Activated naive CD4-positive, alpha-beta T cell treated with anti-CD3 and anti-CD28 coated beads for 36 hours (primary cell): ENCODE measurements at regions not wholly inside any gene's neighbourhood (a gene's known extent, or its start where the extent isn't known, plus 50 kb on each side); places are given as distances from the start of the nearest gene placed in this dataset.

Experiments
- CTCF ChIA-PET: fragments of 350-600 bp; sonication (Branson Sonifier 250); formaldehyde crosslinking; loops from one replicate; lab custom pipeline; 2021; ENCODE audit warnings: antibody characterized with exemption; lab: Charles Lee
- DNase-seq: peaks from one replicate; pipeline ENCODE4 v3.0.0-alpha.2; 2020
- H3K27ac Mint-ChIP-seq: one replicate; pipeline ENCODE4 v1.8.0; 2021; ENCODE audit warnings: mild to moderate bottlenecking, mixed read lengths
- H3K27me3 Mint-ChIP-seq: one replicate; pipeline ENCODE4 v1.8.0; 2021; ENCODE audit warnings: low read depth, mixed read lengths
- H3K36me3 Mint-ChIP-seq: one replicate; pipeline ENCODE4 v1.8.0; 2021; ENCODE audit warnings: low read depth, mixed read lengths
- H3K4me1 Mint-ChIP-seq: one replicate; pipeline ENCODE4 v1.8.0; 2021; ENCODE audit warnings: low read depth, mixed read lengths
- H3K4me3 Mint-ChIP-seq: one replicate; pipeline ENCODE4 v1.8.0; 2021; ENCODE audit warnings: mild to moderate bottlenecking, moderate library complexity, mixed read lengths
- H3K9me3 Mint-ChIP-seq: one replicate; pipeline ENCODE4 v1.8.0; 2021; ENCODE audit warnings: mixed read lengths
- intact Hi-C: fragments of 100-400 bp; cut with micrococcal nuclease; formaldehyde crosslinking; loops from one replicate; pipeline ENCODE4 v1.15.1; 2023

GRCh38 chr9:107404161-107404560 is 85.4 kb downstream of the KLF4 start:
- CTCF ChIA-PET = interaction anchor here (1.6 kb wide), 1 partner anchor 21 kb away, joined by 4 read pairs; no protein-coding TSS in a partner anchor
- intact Hi-C loops = no loop called here
- no peak overlapping the region for H3K4me3 Mint-ChIP-seq

GRCh38 chr9:107397076-107398044 is 92.2 kb downstream of the KLF4 start:
- CTCF ChIA-PET = interaction anchor here (0.6 to 1.3 kb wide), 2 partner anchors 28 kb away, joined by 3 to 4 read pairs; no protein-coding TSS in a partner anchor
- no peak overlapping the region for H3K4me3 Mint-ChIP-seq
- intact Hi-C loops = no loop called here

More at GRCh38 chr9:107404161-107404560, 85.4 kb downstream of the KLF4 start:
- H3K9me3 Mint-ChIP-seq = no peaks in the 10 kb centered on the region
- peaks cover 5% of the 10 kb centered on the region for H3K27me3 Mint-ChIP-seq
- no peaks in the 10 kb centered on the region for H3K4me1 Mint-ChIP-seq
- no peak overlapping the region for H3K27ac Mint-ChIP-seq
- no peak for DNase-seq
- no peaks in the 10 kb centered on the region for H3K36me3 Mint-ChIP-seq

DNA sequence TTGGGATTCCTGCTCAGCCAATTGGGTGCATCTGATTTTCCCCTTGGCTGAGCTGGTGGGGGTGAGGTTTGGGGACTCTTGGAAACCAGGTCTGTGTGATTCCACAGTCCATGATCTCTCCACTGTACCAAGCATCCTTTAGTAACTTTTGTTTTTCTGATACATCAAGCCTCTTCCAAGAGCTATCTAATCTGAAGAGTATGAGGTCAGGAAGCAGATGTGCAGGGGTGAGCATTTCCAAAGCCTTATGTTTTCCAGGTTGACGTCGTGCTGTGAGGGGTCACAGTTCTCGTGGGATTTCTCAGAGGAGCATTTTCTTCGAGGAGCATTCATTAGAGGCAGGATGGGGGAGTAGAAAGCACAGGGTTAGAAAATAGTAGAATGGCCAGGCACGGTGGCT is 95.3 kb downstream of the KLF4 start:
- no peaks in the 10 kb centered on the region for H3K27me3 Mint-ChIP-seq
- CTCF ChIA-PET = interaction anchor here (0.6 kb wide), 1 partner anchor 124 kb away, joined by 4 read pairs; no protein-coding TSS in a partner anchor
- intact Hi-C loops = no loop called here
- H3K27ac Mint-ChIP-seq = no peak overlapping the region
- H3K4me3 Mint-ChIP-seq = no peak overlapping the region
- no peaks in the 10 kb centered on the region for H3K4me1 Mint-ChIP-seq
- H3K36me3 Mint-ChIP-seq = no peaks in the 10 kb centered on the region
- no peaks in the 10 kb centered on the region for H3K9me3 Mint-ChIP-seq
- no peak for DNase-seq

More at GRCh38 chr9:107397076-107398044, 92.2 kb downstream of the KLF4 start:
- no peaks in the 10 kb centered on the region for H3K36me3 Mint-ChIP-seq
- no peaks in the 10 kb centered on the region for H3K9me3 Mint-ChIP-seq
- no peaks in the 10 kb centered on the region for H3K4me1 Mint-ChIP-seq
- no peak overlapping the region for H3K27ac Mint-ChIP-seq
- DNase-seq = no peak
- H3K27me3 Mint-ChIP-seq = peaks cover 2% of the 10 kb centered on the region

DNA sequence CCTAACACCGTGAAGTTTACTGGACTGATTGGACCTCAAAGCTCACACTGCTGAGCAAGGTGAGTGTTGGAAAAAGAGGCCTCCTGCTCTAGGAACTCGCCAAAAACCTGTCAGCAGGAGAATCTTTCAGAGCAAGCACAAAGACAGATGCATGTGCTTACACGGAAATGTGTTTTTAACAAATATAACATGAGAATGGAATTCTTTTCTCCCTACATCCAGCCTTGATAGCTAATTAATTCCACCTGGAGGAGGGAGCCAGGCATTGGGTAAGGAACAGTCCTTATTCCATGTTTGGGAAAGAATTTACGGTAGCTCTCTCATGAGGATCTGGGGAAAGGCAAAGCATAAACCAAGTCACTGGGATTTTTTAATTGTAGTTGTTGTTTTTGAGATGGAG is 98.8 kb downstream of the KLF4 start:
- Mint-ChIP-seq H3K4me3 (no peak overlapping the region), H3K27me3 (no peaks in the 10 kb centered on the region), H3K27ac (no peak overlapping the region), H3K36me3 (no peaks in the 10 kb centered on the region), H3K9me3 (no peaks in the 10 kb centered on the region), H3K4me1 (no peaks in the 10 kb centered on the region)
- CTCF ChIA-PET = no interaction called here
- no peak for DNase-seq
- intact Hi-C loops = no loop called here

DNA sequence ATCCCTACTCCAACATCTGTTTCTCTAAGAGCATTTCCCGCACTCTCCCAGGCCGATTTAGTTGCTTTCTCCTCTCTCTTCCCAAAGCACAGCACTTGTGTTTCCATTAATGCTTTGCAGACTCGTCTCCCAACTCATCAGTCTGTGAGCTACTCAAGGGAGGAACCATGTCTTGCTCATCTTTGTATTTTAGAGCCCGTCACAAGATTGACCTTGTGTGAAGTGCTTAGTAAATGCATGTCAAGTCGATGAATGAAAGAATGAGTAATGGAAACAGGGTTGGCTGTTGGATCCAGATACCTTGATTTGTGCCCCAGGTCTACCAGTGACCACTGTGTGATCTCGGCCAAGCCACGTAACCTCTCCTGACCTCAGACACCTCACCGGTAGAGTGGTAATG is 99.3 kb downstream of the KLF4 start:
- intact Hi-C loops = no loop called here
- H3K36me3 Mint-ChIP-seq = no peaks in the 10 kb centered on the region
- H3K4me1 Mint-ChIP-seq = no peaks in the 10 kb centered on the region
- no peaks in the 10 kb centered on the region for H3K27me3 Mint-ChIP-seq
- CTCF ChIA-PET = no interaction called here
- H3K27ac Mint-ChIP-seq = no peak overlapping the region
- no peak overlapping the region for H3K4me3 Mint-ChIP-seq
- no peaks in the 10 kb centered on the region for H3K9me3 Mint-ChIP-seq
- no peak for DNase-seq

DNA sequence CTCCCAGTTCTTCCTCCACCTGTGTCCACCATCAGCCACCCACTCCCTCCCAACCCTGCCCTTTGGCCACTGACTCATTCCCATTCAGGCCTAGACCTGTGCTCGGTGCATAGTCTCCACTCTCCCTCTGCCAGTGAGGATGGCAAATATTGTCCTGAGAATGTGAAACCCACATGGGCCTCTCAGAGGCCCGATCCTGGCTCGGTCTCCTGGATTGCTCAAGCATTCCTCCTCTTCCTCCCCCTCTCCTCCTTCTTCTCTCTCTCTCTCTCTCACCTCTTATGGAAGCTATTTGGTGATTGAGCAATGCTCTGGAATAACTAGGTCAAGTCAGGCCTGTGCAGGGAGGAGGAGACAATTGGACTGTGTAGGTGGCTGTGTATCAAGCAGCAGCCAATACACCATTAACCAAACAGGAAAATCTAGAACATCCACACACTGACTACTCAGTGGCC is 99.9 kb downstream of the KLF4 start:
- DNase-seq = no peak
- no peaks in the 10 kb centered on the region for H3K27me3 Mint-ChIP-seq
- H3K27ac Mint-ChIP-seq = no peak overlapping the region
- no peaks in the 10 kb centered on the region for H3K36me3 Mint-ChIP-seq
- H3K4me3 Mint-ChIP-seq = no peak overlapping the region
- CTCF ChIA-PET = no interaction called here
- H3K4me1 Mint-ChIP-seq = no peaks in the 10 kb centered on the region
- intact Hi-C loops = no loop called here
- no peaks in the 10 kb centered on the region for H3K9me3 Mint-ChIP-seq

- Mint-ChIP-seq H3K27ac (no peak overlapping the region), H3K9me3 (no peaks in the 10 kb centered on the region), H3K4me1 (no peaks in the 10 kb centered on the region), H3K36me3 (no peaks in the 10 kb centered on the region), H3K27me3 (peaks cover 5% of the 10 kb centered on the region), H3K4me3 (no peak overlapping the region)
- CTCF ChIA-PET = no interaction called here
- no peak for DNase-seq
- intact Hi-C loops = no loop called here
These were observed 100.7 kb downstream of the KLF4 start for GRCh38 chr9:107388890-107389289.

- no peak overlapping the region for H3K4me3 Mint-ChIP-seq
- CTCF ChIA-PET = no interaction called here
- H3K27me3 Mint-ChIP-seq = peaks cover 10% of the 10 kb centered on the region
- H3K27ac Mint-ChIP-seq = no peak overlapping the region
- no peaks in the 10 kb centered on the region for H3K4me1 Mint-ChIP-seq
- no peaks in the 10 kb centered on the region for H3K36me3 Mint-ChIP-seq
- no peak for DNase-seq
- no peaks in the 10 kb centered on the region for H3K9me3 Mint-ChIP-seq
- intact Hi-C loops = no loop called here
These were observed 102.2 kb downstream of the KLF4 start for GRCh38 chr9:107387409-107387808.

DNA sequence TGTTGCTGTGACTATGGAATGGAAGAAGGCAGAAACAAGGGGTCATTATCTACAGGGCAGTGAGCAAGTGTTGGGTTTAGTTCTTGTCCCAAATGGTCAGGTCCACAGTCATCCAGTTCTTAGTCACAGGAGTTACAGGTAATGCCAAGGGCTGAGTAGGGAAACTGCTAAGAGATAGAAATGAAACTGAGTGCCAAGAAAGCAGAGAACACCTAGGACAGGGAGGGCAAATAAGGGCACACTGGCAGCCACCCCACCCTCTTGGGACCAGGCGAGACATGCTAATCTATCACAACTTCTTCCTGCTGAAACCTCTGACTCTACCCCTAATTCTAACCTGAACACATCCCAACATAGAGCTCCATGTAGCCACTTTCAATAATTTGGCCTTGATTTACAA is 103.2 kb downstream of the KLF4 start:
- no peaks in the 10 kb centered on the region for H3K4me1 Mint-ChIP-seq
- intact Hi-C loops = no loop called here
- H3K27me3 Mint-ChIP-seq = peaks cover 10% of the 10 kb centered on the region
- H3K27ac Mint-ChIP-seq = no peak overlapping the region
- no peak overlapping the region for H3K4me3 Mint-ChIP-seq
- H3K36me3 Mint-ChIP-seq = no peaks in the 10 kb centered on the region
- CTCF ChIA-PET = no interaction called here
- DNase-seq = no peak
- H3K9me3 Mint-ChIP-seq = no peaks in the 10 kb centered on the region
